C4-2B (cell line): ENCODE measurements at regions not wholly inside any gene's neighbourhood (a gene's known extent, or its start where the extent isn't known, plus 50 kb on each side); places are given as distances from the start of the nearest gene placed in this dataset.

Source experiments
- H3K27ac ChIP-seq: fragments of 450-650 bp; 2 replicates; pipeline ENCODE4 v1.5.1; 2017
- CTCF ChIP-seq: fragments of 450-650 bp; conservative IDR thresholded peaks from 2 replicates; pipeline ENCODE4 v1.5.1; 2017; ENCODE audit warnings: mild to moderate bottlenecking
- ZFX ChIP-seq: fragments of 450-650 bp; IDR thresholded peaks from 2 replicates; pipeline ENCODE4 v1.6.1; 2017

DNA sequence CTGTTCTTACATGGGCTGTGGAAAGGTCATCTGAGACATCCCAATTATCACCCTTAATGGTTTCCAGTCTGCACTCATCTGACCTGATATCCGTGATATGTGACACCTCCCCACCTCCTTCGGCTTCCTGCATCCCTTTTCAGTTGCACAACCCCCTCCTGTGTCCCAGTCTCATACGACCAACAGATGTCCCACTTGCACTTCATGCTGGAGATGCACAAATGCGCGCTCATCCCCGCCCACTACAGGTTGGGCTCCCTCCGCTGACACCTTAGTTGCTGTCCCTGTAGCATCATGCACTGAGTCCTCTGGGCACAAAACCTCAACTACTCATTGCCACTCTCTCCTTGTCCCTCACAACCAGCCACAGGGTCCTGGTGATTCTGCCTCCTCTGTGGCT lies 94.4 kb downstream of the MIS18A start:
- H3K27ac ChIP-seq, result no peak overlapping the region
- TF ChIP-seq CTCF (peak; percentile 4; the same call in 1 of the 2 replicates), ZFX (no peak)

- no peak for TF ChIP-seq ZFX
- TF ChIP-seq CTCF, result no peak
Measured at GRCh38 chr21:32184065-32184464, 94.8 kb downstream of the MIS18A start.

GRCh38 chr21:32183396-32183795 lies 95.5 kb downstream of the MIS18A start:
- no peak for TF ChIP-seq ZFX
- TF ChIP-seq CTCF, result no peak
- H3K27ac ChIP-seq, result no peak overlapping the region

More at GRCh38 chr21:32184065-32184464, 94.8 kb downstream of the MIS18A start:
- no peak overlapping the region for H3K27ac ChIP-seq

GRCh38 chr21:32182449-32182848 lies 96.4 kb downstream of the MIS18A start:
- TF ChIP-seq CTCF (no peak), ZFX (no peak)

GRCh38 chr21:32181457-32181856 lies 97.4 kb downstream of the MIS18A start:
- TF ChIP-seq ZFX, result no peak
- no peak for TF ChIP-seq CTCF
- no peak overlapping the region for H3K27ac ChIP-seq

More at GRCh38 chr21:32182449-32182848, 96.4 kb downstream of the MIS18A start:
- no peak overlapping the region for H3K27ac ChIP-seq

DNA sequence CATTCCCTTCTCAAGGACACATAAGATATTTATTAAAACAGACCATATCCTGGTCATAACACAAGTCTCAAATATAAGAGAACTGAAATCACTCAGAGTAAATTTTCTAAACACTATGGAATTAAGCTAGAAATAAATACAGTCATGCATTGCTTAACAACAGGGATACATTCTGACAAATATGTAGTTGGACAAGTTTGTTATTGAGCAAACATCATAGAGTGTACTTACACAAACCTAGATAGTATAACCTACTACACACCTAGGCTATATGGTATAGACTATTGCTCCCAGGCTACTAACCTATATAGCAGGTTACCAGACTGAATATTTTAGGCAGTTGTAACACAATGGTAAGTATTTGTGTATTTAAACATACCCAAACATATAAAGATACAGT lies 104.0 kb downstream of the MIS18A start:
- TF ChIP-seq CTCF, result no peak
- no peak for TF ChIP-seq ZFX
- H3K27ac ChIP-seq, result no peak overlapping the region

DNA sequence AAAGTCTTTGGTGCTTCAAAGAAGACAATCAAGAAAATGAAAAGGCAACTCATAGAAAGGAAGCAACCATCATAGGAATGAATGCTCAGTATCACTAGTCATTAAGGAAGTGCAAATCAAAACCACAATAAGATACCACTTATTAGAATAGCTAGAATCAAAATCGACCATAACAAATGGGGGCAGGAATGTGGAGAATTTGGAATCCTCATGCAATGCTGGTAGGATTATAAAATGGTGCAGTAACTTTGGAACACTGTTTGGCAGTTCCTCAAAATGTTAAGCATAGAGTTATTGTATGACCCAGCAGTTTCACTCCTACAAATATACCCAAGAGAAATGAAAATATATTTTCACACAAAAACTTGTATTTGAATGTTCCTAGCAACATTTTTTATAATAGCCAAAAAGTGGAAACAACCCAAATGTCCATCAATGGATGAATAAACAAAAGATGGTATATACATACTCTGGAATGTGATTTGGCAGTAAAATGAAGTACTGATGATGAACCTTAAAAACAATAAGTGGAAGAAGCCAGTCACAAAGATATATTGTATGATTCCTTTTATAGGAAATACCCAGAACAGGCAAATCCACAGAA lies 105.6 kb downstream of the MIS18A start:
- no peak overlapping the region for H3K27ac ChIP-seq
- TF ChIP-seq ZFX, result no peak

- TF ChIP-seq ZFX (no peak), CTCF (no peak)
- no peak overlapping the region for H3K27ac ChIP-seq
Measured at GRCh38 chr21:32172106-32172505, 106.7 kb downstream of the MIS18A start.
